GM18517 (cell line): ENCODE measurements at regions not wholly inside any gene's neighbourhood (a gene's known extent, or its start where the extent isn't known, plus 50 kb on each side); places are given as distances from the start of the nearest gene placed in this dataset.

Source experiments
- ATAC-seq: cut with Tn5 transposase; IDR thresholded peaks from one replicate; pipeline ENCODE4 v1.9.1; 2021; ENCODE audit warnings: mild to moderate bottlenecking, moderate library complexity; ENCODE audit not compliant: unreplicated experiment

DNA sequence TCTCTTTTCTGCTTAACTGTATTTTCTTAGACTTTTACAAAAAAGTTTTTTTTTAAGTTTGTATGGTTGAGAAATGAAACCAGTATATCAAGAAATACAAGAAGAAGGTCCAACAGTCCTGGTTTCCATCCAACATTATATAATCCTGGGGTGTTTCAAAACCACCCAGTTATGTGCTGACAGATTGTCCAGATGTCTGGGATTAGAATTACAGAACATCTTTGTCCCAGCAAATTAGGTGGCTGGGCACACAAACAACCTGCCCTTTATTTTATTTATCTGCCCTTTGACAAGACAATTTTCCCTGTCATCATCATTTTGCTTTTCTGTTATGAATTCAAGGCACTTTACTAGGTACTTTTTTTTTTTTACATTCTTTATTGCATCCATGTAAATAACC, 622.1 kb downstream of the PLPP3 start:
- no peak for ATAC-seq

DNA sequence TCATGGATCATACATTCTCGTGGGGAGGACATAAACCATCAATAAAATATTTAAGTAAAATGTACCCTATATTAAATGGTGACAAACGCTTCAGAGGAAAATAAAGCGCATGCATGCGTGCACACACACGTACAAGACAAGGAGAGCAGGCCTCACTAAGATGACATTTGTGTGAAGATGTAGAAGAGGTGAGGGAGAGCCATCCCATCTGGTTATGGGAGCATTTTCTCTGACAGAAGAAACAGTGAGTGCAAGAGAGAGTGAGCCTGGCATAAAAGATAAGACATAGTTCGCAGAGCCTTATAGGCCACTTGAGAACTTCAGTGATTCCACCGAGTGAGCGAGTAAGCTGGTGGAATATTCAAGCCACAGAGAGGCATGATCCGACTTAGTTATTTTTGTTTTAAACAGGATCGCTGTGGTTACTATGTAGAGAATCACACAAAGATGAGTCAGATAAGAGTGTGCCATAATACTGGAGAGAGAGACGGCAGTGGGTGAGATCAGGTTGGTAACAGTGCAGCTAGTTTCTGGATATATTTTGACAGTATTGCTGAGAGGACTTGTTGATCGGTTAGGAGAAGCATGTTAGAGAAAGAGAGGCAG, 624.2 kb downstream of the PLPP3 start:
- no peak for ATAC-seq

DNA sequence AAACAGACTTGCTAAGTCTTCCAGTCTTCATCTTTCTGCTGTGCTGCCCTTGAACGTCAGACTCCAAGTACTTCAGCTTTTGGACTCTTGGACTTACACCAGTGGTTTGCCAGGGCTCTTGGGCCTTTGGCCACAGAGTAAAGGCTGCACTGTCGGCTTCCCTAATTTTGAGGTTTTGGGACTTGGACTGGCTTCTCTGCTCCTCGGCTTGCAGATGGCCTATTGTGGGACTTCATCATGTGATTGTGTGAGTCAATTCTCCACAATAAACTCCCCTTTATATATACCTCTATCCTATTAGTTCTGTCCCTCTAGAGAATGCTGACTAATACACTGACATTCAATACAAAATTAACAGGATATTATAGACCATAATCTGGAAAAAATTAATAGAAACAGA, 628.1 kb downstream of the PLPP3 start:
- no peak for ATAC-seq

DNA sequence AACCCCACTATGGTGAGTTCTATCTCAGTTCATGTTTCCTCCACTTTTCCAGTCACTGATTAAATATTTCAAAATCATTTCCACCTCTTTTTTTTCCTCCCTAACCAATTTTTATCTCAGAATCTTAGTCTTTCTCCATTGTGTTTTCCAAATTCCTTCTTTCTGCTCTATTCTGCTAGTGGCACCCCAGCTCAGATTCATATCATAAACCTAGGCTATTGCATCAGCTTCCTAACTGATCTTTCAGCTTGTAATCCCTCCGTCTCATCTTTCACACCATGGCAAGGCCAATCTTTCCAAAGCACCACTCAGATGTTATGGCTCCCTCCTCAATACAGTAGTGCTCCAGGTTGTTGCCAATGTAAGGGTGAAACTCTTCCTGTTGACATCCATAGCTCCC, 631.9 kb downstream of the PLPP3 start:
- no peak for ATAC-seq

DNA sequence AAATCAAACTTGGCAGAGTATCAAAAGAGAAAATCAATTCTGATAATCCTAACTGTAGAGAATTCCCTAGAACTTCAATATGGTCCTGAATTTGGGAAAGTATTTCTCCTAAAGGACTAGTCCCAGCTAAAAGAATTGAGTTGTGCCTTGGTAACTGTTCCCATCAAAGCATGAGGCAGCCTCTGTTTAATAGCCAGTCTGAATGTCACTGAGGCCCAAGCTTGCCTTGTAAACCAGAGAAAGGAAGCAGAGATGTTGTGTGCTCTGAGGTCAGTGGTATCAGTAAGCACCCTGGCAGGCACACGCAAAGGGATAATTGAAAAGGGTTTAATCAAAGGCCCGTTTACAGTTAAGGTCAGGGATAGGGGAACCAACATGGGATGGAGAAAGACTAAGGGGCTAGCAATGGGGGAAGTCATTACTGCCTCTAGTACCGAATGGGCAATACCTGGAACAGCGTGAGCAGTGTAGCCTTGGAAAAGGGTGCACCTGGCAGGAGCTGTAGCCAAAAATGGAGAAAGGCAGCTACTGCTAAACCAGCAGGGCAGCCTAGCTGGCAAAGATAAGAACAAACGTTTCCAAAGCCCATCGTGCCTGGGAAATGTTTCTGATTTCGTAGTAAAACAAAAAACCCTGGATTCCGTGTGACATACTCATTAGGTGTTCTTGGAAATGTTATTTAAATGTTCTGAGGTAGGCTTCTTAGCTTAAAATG, 635.5 kb downstream of the PLPP3 start:
- ATAC-seq = no peak

DNA sequence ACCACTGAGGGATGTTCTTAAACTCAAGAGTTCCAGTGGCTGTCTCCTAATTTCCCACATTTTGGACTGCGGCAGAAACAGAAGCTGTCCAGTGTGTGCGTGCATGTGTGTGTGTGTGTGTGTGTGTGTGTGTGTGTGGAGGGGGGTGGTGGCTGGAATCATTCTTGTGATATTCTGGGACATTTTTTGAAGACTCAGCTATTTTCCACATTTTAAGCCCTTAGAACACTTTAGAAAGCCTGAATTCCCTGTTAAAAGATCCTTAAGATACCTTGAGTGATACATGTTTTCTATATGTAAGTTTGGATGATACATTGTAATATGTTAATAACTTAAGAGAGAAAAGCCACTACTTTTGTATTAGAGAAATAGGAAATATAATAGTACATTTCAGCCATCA, 636.4 kb downstream of the PLPP3 start:
- ATAC-seq = no peak

DNA sequence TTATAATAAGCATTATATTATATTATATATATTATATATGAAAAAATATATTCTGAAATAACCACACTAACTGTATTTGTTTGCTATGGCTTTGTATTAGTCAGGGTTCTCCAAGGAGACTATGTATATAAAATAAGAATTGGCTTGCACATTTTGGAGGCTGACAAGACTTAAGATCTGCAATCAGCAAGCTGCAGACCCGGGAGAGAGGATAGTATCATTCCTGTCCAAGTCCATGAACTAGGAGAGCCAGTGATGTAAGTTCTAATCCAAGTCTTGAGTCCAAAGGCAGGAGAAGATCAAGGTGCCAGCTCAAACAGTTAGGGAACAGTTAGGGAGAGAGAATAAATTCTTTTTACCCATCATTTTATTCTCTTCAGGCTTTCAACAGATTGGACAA, 639.5 kb downstream of the PLPP3 start:
- no peak for ATAC-seq

DNA sequence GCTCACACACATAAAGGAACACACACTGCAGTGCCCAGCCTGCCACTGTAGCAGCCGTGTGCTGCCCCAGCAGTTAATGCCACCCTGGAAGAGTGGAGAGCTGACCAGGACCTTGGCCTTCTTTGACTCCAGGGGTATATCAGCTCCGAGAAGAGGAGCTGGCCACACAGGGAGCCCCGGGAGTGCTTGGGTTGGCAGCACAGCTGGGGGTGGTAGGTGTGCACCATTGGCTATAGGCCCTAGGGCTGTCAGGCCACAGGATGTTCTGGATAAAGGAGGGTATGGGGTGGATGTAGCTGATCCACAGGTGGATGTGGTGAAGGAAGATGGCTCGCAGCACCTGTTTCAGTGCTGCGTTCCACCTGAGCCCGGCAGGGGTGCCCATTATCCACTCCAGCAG, 640.5 kb downstream of the PLPP3 start:
- ATAC-seq = no peak

DNA sequence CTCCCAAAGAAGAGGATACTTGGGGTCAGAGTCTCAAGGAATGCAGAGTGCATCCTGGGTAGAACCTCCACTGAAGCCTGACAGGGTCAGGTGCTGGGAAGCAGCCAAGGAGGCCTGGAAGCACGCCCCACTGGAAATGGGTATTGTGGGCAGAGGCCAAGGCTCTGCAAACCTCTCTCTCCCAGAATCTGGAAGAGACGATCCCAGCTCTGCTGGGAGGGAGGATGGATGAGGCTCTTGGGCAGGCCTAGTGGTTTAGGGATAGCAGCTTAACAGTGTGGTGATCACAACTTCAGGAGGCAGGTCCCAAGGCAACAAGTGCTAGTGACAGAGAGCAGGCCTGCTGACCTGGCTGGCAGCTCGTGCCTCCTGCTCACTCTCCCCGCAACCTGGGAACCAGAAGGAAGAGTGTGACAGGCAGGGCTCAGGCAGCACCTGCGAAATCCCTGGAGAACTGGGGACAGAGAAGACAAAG, 641.0 kb downstream of the PLPP3 start:
- no peak for ATAC-seq

DNA sequence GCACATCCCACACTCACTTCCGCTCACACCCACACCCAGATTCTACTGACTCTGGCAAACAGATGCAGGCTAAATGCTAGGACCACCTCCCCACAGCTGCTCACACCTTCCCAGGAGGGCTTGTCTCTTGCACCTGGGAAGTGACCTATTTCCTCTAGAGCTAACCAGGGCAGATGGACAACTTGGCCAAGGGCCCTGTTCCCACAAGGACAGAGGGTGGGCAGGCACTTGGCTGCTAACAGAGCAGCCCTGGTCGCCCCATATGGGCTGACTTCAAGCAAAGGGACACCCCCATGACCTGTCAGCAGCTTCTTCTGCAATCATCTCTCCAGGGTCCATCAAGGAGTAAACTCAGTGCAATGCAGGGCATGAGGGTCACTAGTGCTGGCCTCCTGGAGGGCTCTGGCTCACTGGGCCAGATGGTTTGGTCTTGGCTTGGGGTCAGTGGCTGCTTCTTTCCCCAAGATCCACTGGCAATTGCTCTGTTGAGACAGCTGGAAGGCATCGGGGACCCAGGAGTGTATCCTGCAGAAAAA, 641.5 kb downstream of the PLPP3 start:
- no peak for ATAC-seq

DNA sequence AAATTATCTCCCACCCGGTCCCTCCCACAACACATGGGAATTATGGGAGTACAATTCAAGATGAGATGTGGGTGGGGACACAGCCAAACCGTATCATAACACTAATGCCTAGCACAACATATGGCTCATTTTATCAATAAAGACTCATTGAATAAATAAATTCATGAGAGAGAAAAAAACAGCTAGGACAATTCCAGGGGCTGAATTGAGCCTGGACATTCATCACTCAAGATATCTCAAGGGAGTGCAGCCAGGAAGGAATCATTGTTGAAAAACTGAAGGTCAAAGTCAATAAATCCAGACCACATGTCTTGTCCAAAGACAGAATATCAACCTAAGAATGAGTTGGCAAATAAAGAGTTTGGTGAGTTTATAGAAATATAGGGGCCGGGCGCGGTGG, 644.1 kb downstream of the PLPP3 start:
- no peak for ATAC-seq

DNA sequence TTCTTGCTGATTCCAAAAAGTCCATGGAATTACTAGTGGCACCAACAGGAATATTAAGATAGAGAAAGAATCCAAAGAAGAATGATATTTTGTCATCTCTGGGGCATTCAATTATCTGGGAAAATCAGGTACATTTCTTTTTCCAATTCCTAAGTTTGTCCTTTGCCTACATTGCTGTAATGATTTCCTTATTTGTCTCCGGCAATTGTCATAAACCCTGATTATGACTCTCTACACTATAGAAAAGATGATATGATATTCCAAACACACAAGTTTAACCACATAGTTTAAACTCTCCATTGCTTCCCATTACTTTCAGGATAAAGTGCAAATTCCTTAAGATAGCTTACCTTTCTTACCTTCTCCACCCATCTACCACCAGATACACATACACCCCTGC, 647.0 kb downstream of the PLPP3 start:
- no peak for ATAC-seq

DNA sequence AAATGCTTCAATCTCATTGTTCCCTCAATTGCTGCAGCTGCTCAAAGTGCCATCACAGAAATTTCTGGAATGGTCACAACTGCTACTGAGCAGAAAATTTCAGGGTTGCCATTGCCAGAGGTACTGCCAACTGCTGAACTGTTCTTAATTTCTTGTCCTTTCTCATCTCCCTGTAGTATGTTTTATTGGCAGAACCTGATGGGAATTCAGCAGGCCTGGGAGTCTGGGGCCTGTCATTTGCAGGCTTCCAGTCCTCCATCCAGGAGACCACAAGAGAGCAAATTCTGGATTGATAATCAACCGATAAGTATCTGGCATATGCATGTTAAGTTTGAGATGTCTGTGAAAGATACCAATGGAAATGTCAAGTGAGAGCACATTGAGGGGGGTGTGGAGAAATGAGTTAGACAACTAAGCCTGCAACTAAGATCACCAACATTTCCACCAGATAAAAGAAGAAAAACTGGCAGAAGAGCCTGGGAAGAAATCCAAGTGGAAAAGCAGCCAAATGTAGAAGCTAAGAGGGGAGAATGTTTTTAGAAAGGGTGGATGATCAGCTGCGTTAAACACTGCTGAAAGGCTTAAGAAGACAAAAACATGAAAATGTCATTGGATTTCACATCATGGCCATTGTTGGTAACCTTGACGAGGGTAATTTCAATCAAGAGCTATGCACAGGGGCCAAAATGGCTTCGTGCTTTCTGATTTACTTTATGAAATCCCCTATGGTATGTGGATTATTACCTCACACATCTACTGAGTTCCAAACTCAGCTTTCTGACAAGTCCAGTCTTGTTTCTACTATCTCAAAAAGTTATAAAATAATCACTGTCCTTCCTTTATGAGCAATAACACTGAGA, 648.1 kb downstream of the PLPP3 start:
- no peak for ATAC-seq

DNA sequence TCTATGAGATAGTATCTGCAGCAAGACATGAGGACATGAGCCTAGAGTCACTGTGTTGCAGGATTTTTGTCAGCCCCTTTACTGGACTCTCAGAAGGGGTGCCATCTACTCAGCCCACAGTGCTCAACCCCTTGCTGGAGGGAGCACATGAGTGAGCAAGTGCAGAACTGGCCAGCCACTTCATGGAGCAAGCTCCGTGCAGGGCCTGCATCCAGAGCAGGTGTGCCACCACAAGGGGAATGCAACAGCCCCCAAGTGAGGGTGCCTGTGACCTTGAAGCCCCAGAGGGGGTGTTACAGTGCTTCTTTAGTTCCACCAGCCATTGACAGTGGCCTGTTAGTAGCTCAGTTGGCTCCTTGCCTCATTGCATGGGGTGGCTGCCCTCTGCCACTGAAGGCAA, 649.7 kb downstream of the PLPP3 start:
- no peak for ATAC-seq

DNA sequence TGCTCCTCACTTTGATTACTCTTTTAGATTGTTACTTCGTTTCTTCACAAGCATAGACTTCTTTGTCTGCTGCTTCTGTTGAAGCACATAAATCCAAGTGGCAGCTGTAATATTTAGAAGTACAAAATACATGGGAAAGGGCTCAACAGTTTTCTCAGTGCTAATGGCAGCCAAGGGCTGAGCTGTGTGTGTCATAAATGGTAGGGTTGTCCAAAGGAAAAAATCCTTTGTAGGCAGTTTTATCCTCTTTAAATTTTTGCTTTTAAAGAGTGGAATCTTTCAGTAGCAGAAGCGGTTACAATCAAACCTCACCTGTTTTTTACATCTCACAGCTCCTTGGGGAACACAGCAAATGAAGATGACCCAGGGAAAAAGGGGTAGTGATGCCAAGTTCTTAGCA, 650.8 kb downstream of the PLPP3 start:
- no peak for ATAC-seq

DNA sequence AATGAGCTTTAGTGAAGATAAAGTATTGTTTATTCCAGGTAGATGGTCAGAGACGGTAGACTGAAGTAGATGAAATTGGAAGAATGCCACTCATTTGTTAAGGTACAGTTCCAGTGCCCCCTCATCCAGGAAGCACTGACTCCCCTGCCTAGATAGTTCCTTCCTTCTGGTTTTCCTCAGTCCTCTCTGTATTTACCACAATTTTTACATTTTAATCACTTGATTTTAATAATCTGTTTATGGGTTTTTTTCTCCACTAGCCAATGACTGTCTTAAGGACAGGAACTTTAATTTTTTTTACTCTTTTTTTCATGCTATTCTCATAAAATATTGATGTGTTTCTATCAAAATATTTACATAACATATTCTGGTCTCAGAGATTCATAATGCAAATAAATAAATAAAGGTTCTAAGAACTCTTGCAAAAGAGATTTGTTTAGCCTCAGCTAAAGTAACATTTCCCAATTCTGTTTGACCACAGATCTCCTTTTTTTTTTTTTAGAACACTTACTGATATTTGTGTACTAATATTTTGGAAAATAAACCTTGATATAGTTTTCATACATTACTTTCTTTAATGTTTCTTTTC, 651.6 kb downstream of the PLPP3 start:
- no peak for ATAC-seq

DNA sequence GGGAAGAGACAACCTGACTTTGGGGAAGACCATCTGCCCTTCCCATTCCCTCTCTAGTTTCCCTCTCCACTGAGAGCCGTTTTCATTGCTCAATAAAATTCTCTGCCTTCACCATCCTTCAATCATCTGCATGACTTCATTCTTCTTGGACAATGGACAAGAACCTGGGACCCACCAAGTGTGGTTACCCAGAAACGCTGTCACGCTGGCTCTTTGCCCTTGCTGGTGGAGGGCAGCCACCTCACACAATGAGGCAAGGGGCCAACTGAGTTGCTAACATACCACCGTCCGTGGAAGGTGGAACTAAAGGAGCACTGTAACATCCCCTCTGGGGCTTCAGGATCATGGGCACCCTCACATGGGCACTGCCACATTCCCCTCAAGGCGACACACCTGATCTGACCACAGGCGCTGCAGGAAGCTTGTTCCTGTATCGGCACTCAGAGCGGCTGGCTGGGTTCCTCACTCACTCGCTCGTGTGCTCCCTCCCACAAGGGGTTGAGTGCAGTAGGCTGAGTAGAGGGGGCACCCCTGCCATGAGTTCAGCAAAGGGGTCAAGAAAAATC, 652.4 kb downstream of the PLPP3 start:
- ATAC-seq = no peak

DNA sequence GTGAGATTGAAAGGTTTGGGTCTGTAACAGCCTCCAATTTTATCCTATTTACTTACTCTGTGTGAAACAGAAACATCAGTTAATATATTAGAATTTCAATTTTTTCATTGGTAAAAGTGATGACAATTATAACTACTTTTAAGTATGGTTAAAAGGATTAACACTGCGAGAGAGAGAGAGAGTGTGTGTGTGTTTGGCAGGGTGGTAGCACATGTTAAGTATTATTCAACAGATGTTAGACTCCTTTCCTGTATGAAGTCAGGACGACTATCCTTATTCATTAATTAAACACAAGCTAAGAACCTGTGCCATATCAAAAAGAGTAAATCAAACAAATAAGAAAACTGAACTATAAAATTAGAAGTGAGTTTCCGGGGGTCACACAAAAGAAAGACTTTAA, 662.5 kb downstream of the PLPP3 start:
- ATAC-seq = no peak

DNA sequence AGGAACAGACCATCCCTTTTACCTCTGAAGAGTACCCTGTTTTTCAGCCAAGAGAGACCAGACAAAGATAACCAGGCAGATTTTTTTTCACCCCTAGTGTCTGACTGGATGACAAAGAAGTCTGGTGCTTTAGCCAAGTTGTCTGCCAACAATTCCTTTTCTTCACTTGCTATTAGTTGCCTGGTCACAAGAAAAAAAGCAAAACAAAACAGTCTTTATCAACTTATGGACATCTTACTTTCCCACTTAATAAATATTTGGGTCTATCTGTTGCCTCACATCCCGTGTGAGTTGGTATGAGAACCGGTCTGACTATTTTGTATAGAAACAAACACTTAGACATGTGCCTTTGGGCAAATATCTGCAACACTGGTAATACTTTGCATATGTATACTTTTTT, 662.9 kb downstream of the PLPP3 start:
- no peak for ATAC-seq

DNA sequence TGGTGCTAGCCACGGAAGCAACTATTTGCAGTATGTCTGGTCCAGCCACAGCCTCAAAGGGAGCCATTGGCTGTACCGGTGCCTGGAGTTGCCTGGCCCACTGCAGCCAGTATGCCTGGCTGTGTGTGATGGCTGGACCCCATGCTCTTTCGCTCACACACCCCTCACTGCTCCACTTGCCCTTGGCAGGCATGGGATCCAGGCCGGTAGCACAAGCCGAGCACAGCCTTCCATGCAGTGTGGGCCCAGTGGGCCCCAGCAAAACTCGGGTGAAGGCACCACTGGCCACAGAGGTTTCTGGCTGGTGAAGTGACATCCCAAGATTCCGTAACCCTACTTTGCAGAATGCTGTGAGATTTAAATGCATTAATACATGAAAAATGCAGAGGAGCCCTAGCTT, 665.8 kb downstream of the PLPP3 start:
- no peak for ATAC-seq

DNA sequence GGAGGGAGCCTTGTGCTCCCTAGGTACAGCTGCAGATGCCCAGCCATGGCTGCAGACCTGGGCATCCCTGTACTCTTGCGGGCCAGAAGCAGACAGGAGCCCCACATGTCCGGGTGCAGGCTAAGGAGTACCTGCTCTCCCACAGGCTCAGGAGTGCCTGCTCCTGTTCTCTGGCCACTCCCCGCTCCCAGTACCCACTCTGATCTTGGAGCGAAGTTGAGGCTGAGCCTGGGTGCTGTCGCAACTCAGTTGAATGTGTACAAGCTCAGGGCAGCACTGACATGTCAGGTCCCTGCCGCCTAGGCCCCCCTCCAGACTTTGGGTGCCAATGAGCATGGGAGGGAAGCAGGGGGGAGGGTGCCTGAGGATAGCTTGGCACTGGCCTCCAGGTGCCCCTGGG, 666.9 kb downstream of the PLPP3 start:
- ATAC-seq = no peak
